Astrocyte (in vitro differentiated cells and primary cell): ENCODE measurements at regions not wholly inside any gene's neighbourhood (a gene's known extent, or its start where the extent isn't known, plus 50 kb on each side); places are given as distances from the start of the nearest gene placed in this dataset.

ENCODE experiments used
- DNase-seq: peaks from one replicate; pipeline ENCODE4 v3.0.0-alpha.2; 2010; ENCODE audit warnings: low read depth
- FAIRE-seq: peaks from 2 replicates; lab custom pipeline; 2011; peaks lifted over from hg19 to GRCh38; lab: Jason Lieb, UNC
- H2AFZ ChIP-seq: 2 replicates; pipeline ENCODE4 v1.6.0; 2012; ENCODE audit warnings: low read depth, low read length, inconsistent platforms
- H3K27ac ChIP-seq: 2 replicates; pipeline ENCODE4 v1.5.1; 2011; ENCODE audit warnings: low read depth, low read length, inconsistent platforms
- H3K27me3 ChIP-seq: 2 replicates; pipeline ENCODE4 v1.6.0; 2011; ENCODE audit warnings: low read length, inconsistent platforms; ENCODE audit not compliant: insufficient read depth
- H3K36me3 ChIP-seq: 2 replicates; pipeline ENCODE4 v1.5.1; 2011; ENCODE audit warnings: low read length, inconsistent platforms; ENCODE audit not compliant: insufficient read depth
- H3K4me1 ChIP-seq: 2 replicates; pipeline ENCODE4 v1.5.1; 2011; ENCODE audit warnings: low read length, inconsistent platforms; ENCODE audit not compliant: insufficient read depth
- H3K4me2 ChIP-seq: 2 replicates; pipeline ENCODE4 v1.6.0; 2012; ENCODE audit warnings: low read length, inconsistent platforms
- H3K4me3 ChIP-seq: 2 replicates; pipeline ENCODE4 v1.5.1; 2011; ENCODE audit warnings: low read depth, mild to moderate bottlenecking, low read length, inconsistent platforms; ENCODE audit not compliant: insufficient read depth
- H3K79me2 ChIP-seq: 2 replicates; pipeline ENCODE4 v1.6.0; 2012; ENCODE audit warnings: mild to moderate bottlenecking, low read length, inconsistent platforms; ENCODE audit not compliant: insufficient read depth
- H3K9ac ChIP-seq: 2 replicates; pipeline ENCODE4 v1.6.0; 2012; ENCODE audit warnings: mild to moderate bottlenecking, low read length, inconsistent platforms
- H3K9me3 ChIP-seq: 2 replicates; pipeline ENCODE4 v1.5.1; 2012; ENCODE audit warnings: low read depth, mild to moderate bottlenecking, low read length, inconsistent platforms; ENCODE audit not compliant: insufficient read depth
- H4K20me1 ChIP-seq: 2 replicates; pipeline ENCODE4 v1.6.0; 2012; ENCODE audit warnings: low read length, inconsistent platforms; ENCODE audit not compliant: insufficient read depth
- H3K27ac Mint-ChIP-seq: one replicate; pipeline ENCODE4 v1.8.0; 2021; ENCODE audit warnings: mild to moderate bottlenecking, mixed read lengths; ENCODE audit not compliant: unreplicated experiment
- H3K27me3 Mint-ChIP-seq: one replicate; pipeline ENCODE4 v1.8.0; 2021; ENCODE audit warnings: low read depth, mixed read lengths; ENCODE audit not compliant: unreplicated experiment
- H3K36me3 Mint-ChIP-seq: one replicate; pipeline ENCODE4 v1.8.0; 2021; ENCODE audit warnings: low read depth, mixed read lengths; ENCODE audit not compliant: unreplicated experiment
- H3K4me1 Mint-ChIP-seq: one replicate; pipeline ENCODE4 v1.8.0; 2021; ENCODE audit warnings: low read depth, mixed read lengths; ENCODE audit not compliant: unreplicated experiment
- H3K4me3 Mint-ChIP-seq: one replicate; pipeline ENCODE4 v1.8.0; 2021; ENCODE audit warnings: mild to moderate bottlenecking, moderate library complexity, mixed read lengths; ENCODE audit not compliant: unreplicated experiment
- H3K9me3 Mint-ChIP-seq: one replicate; pipeline ENCODE4 v1.8.0; 2021; ENCODE audit warnings: mild to moderate bottlenecking, mixed read lengths; ENCODE audit not compliant: unreplicated experiment
- CTCF ChIP-seq: IDR thresholded peaks from 2 replicates; pipeline ENCODE4 v1.5.1; 2011; ENCODE audit warnings: low read depth, mild to moderate bottlenecking, inconsistent platforms, low read length, moderate library complexity; ENCODE audit not compliant: insufficient read depth
- EZH2 ChIP-seq: IDR thresholded peaks from 2 replicates; pipeline ENCODE4 v1.6.1; 2012; ENCODE audit warnings: mild to moderate bottlenecking, low read length, inconsistent platforms; ENCODE audit not compliant: insufficient read depth

- H3K27ac Mint-ChIP-seq = no peak overlapping the region
These were observed 61.4 kb upstream of the ADRB2 start for GRCh38 chr5:148765061-148765460.

DNA sequence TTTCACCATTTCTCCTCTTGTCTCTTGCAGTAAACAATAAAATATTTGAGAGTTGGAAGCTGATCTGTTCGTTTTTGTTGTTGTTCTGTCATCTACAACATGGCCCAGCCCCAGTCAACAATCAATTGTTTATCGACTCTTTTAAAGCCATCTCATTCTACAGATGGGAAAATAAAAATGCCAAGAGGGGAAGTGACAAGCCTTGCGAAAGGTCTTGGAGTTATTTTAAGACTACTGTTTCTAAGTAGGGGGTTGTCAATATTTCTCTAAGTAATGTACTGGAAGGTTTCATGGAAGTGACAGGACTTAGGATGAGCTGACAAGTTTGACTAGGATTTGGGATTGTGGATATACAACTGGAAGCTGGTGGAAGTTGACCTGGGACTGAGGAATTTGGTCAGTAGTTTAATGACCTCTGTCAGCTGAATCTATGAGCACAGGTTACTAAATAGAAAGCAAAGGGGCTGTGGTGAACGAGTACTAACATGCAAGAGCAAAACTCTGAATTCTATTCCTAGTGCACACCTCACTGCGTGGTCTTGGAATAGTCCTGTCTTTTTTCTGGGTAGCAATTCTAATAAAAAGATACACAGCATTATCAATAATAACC is 57.5 kb upstream of the ADRB2 start:
- Histone ChIP-seq H3K79me2 (no peaks in the 10 kb centered on the region), H3K27ac (no peak overlapping the region), H3K4me1 (no peaks in the 10 kb centered on the region), H4K20me1 (no peaks in the 10 kb centered on the region), H3K4me2 (no peak overlapping the region), H3K36me3 (no peaks in the 10 kb centered on the region), H3K4me3 (no peak overlapping the region), H3K9ac (no peak overlapping the region), H2AFZ (no peak overlapping the region), H3K27me3 (no peaks in the 10 kb centered on the region), H3K9me3 (no peaks in the 10 kb centered on the region)
- Mint-ChIP-seq H3K9me3 (no peaks in the 10 kb centered on the region), H3K4me1 (peaks cover 13% of the 10 kb centered on the region), H3K4me3 (no peak overlapping the region), H3K36me3 (no peaks in the 10 kb centered on the region), H3K27me3 (no peaks in the 10 kb centered on the region), H3K27ac (no peak overlapping the region)
- FAIRE-seq (no peak), DNase-seq (no peak)
- TF ChIP-seq CTCF = no peak
- TF ChIP-seq EZH2 = no peak

More at GRCh38 chr5:148765061-148765460, 61.4 kb upstream of the ADRB2 start:
- H3K27me3 Mint-ChIP-seq = no peaks in the 10 kb centered on the region
- Histone ChIP-seq H3K27me3 (no peaks in the 10 kb centered on the region), H3K27ac (no peak overlapping the region), H4K20me1 (no peaks in the 10 kb centered on the region), H3K4me2 (no peak overlapping the region), H3K79me2 (no peaks in the 10 kb centered on the region), H3K4me1 (no peaks in the 10 kb centered on the region), H2AFZ (no peak overlapping the region), H3K9me3 (no peaks in the 10 kb centered on the region), H3K36me3 (no peaks in the 10 kb centered on the region), H3K9ac (no peak overlapping the region), H3K4me3 (no peak overlapping the region)
- DNase-seq = no peak
- H3K36me3 Mint-ChIP-seq = no peaks in the 10 kb centered on the region
- FAIRE-seq = no peak
- H3K4me3 Mint-ChIP-seq = no peak overlapping the region
- peaks cover 13% of the 10 kb centered on the region for H3K4me1 Mint-ChIP-seq
- no peaks in the 10 kb centered on the region for H3K9me3 Mint-ChIP-seq
- no peak for TF ChIP-seq CTCF
- no peak for TF ChIP-seq EZH2

DNA sequence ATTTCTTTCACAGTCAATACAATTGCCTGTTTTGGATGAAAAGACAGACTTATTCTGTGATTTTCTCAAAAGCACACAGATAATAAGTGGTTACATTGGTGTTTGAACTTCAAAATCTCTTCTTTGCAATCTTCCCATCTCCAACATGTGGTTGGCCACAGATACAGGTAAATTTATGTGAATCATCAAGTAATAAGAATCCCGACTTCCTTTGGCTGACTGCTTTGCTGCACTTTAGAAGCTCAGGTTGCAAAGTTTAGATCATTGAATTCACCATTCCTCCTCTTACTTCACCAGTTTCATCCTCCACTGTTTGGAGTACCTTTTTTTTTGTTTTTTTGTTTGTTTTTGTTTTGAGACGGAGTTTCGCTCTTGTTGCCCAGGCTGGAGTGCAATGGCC is 56.5 kb upstream of the ADRB2 start:
- H3K4me3 ChIP-seq = no peak overlapping the region
- H3K27ac ChIP-seq = no peak overlapping the region
- no peak overlapping the region for H2AFZ ChIP-seq
- no peak overlapping the region for H3K9ac ChIP-seq
- no peak overlapping the region for H3K4me2 ChIP-seq
- no peaks in the 10 kb centered on the region for H3K9me3 ChIP-seq
- no peaks in the 10 kb centered on the region for H3K36me3 ChIP-seq
- FAIRE-seq (no peak), DNase-seq (no peak)
- H3K79me2 ChIP-seq = no peaks in the 10 kb centered on the region
- no peak for TF ChIP-seq CTCF
- no peak for TF ChIP-seq EZH2
- H3K27ac Mint-ChIP-seq = no peak overlapping the region
- H3K4me3 Mint-ChIP-seq = no peak overlapping the region
- H3K4me1 ChIP-seq = no peaks in the 10 kb centered on the region
- H4K20me1 ChIP-seq = no peaks in the 10 kb centered on the region
- H3K9me3 Mint-ChIP-seq = no peaks in the 10 kb centered on the region
- H3K27me3 Mint-ChIP-seq = no peaks in the 10 kb centered on the region
- no peaks in the 10 kb centered on the region for H3K27me3 ChIP-seq
- H3K36me3 Mint-ChIP-seq = no peaks in the 10 kb centered on the region
- peaks cover 13% of the 10 kb centered on the region for H3K4me1 Mint-ChIP-seq
